ENCODE measurements at regions not wholly inside any gene's neighbourhood (a gene's known extent, or its start where the extent isn't known, plus 50 kb on each side); places are given as distances from the start of the nearest gene placed in this dataset.

GRCh38 chr17:70878879-70879278, 709.5 kb downstream of the KCNJ2 start:
- TF ChIP-seq, protein P1, sequence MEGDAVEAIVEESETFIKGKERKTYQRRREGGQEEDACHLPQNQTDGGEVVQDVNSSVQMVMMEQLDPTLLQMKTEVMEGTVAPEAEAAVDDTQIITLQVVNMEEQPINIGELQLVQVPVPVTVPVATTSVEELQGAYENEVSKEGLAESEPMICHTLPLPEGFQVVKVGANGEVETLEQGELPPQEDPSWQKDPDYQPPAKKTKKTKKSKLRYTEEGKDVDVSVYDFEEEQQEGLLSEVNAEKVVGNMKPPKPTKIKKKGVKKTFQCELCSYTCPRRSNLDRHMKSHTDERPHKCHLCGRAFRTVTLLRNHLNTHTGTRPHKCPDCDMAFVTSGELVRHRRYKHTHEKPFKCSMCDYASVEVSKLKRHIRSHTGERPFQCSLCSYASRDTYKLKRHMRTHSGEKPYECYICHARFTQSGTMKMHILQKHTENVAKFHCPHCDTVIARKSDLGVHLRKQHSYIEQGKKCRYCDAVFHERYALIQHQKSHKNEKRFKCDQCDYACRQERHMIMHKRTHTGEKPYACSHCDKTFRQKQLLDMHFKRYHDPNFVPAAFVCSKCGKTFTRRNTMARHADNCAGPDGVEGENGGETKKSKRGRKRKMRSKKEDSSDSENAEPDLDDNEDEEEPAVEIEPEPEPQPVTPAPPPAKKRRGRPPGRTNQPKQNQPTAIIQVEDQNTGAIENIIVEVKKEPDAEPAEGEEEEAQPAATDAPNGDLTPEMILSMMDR (optimal IDR thresholded peaks at IDR 0.05 in 1 of 3, IDR thresholded peaks at IDR 0.05 in 1 of 3, conservative IDR thresholded peaks at IDR 0.05 in 1 of 3; ENCODE audit: extremely low read depth in 1 of 3, insufficient read depth in 2 of 3, low read length in 3 of 3): no peak
- no peak for TF ChIP-seq EZH2 (IDR thresholded peaks at IDR 0.05; ENCODE audit: low read length)
- dilution Hi-C loops (cut with MboI; ENCODE audit: extremely low pct_ligation_motif_present, low sequenced_read_pairs): no loop called here

GRCh38 chr17:70879401-70879800, 710.1 kb downstream of the KCNJ2 start:
- dilution Hi-C loops (cut with MboI; ENCODE audit: extremely low pct_ligation_motif_present, low sequenced_read_pairs): no loop called here
- no peak for TF ChIP-seq EZH2 (IDR thresholded peaks at IDR 0.05; ENCODE audit: low read length)
- TF ChIP-seq, protein P1 (optimal IDR thresholded peaks at IDR 0.05 in 1 of 3, IDR thresholded peaks at IDR 0.05 in 1 of 3, conservative IDR thresholded peaks at IDR 0.05 in 1 of 3; ENCODE audit: extremely low read depth in 1 of 3, insufficient read depth in 2 of 3, low read length in 3 of 3): no peak
- H3K27me3 ChIP-seq (ENCODE audit: control insufficient read depth, extremely low read depth, insufficient read depth, low read length): no peaks in the 10 kb centered on the region
- no peak overlapping the region for H3K27ac ChIP-seq (ENCODE audit: control insufficient read depth, insufficient read depth, low read length)
- no peak for FAIRE-seq
- no peaks in the 10 kb centered on the region for H3K9me1 ChIP-seq (ENCODE audit: control insufficient read depth, extremely low read depth, insufficient read depth, low read length)
- H3K79me2 ChIP-seq (ENCODE audit: control insufficient read depth, insufficient read depth, low read length): no peaks in the 10 kb centered on the region
- no peaks in the 10 kb centered on the region for H3K4me1 ChIP-seq (ENCODE audit: control insufficient read depth, extremely low read depth, insufficient read depth, low read length)
- H4K20me1 ChIP-seq (ENCODE audit: control insufficient read depth, extremely low read depth, insufficient read depth, low read length): no peaks in the 10 kb centered on the region
- H3K4me3 ChIP-seq (ENCODE audit: control insufficient read depth in 2 of 3, extremely low read depth in 1 of 3, insufficient read depth in 2 of 3, low read depth in 1 of 3, low read length in 3 of 3): no peak overlapping the region
- H2AFZ ChIP-seq (ENCODE audit: control insufficient read depth, low read length): no peak overlapping the region
- H3K9me3 ChIP-seq (ENCODE audit: control insufficient read depth, low read depth, low read length): no peaks in the 10 kb centered on the region
- H3K9ac ChIP-seq (ENCODE audit: control insufficient read depth, extremely low read depth, insufficient read depth, low read length): no peak overlapping the region
- DNase-seq (ENCODE audit: low read depth, low spot score): no peak
- no peaks in the 10 kb centered on the region for H3K36me3 ChIP-seq (ENCODE audit: control insufficient read depth in 2 of 2, extremely low read depth in 1 of 2, insufficient read depth in 2 of 2, low read length in 2 of 2)
- no peak overlapping the region for H3K4me2 ChIP-seq (ENCODE audit: control insufficient read depth, extremely low read depth, insufficient read depth, low read depth, low read length)

More at GRCh38 chr17:70878879-70879278, 709.5 kb downstream of the KCNJ2 start:
- Histone ChIP-seq H2AFZ (ENCODE audit: control insufficient read depth, low read length) (no peak overlapping the region), H3K36me3 (ENCODE audit: control insufficient read depth in 2 of 2, extremely low read depth in 1 of 2, insufficient read depth in 2 of 2, low read length in 2 of 2) (no peaks in the 10 kb centered on the region), H3K9ac (ENCODE audit: control insufficient read depth, extremely low read depth, insufficient read depth, low read length) (no peak overlapping the region), H3K4me2 (ENCODE audit: control insufficient read depth, extremely low read depth, insufficient read depth, low read depth, low read length) (no peak overlapping the region), H3K27ac (ENCODE audit: control insufficient read depth, insufficient read depth, low read length) (no peak overlapping the region), H3K27me3 (ENCODE audit: control insufficient read depth, extremely low read depth, insufficient read depth, low read length) (no peaks in the 10 kb centered on the region), H3K4me3 (ENCODE audit: control insufficient read depth in 2 of 3, extremely low read depth in 1 of 3, insufficient read depth in 2 of 3, low read depth in 1 of 3, low read length in 3 of 3) (no peak overlapping the region), H3K4me1 (ENCODE audit: control insufficient read depth, extremely low read depth, insufficient read depth, low read length) (no peaks in the 10 kb centered on the region), H3K79me2 (ENCODE audit: control insufficient read depth, insufficient read depth, low read length) (no peaks in the 10 kb centered on the region), H3K9me3 (ENCODE audit: control insufficient read depth, low read depth, low read length) (no peaks in the 10 kb centered on the region), H3K9me1 (ENCODE audit: control insufficient read depth, extremely low read depth, insufficient read depth, low read length) (no peaks in the 10 kb centered on the region), H4K20me1 (ENCODE audit: control insufficient read depth, extremely low read depth, insufficient read depth, low read length) (no peaks in the 10 kb centered on the region)
- DNase-seq (ENCODE audit: low read depth, low spot score) (no peak), FAIRE-seq (no peak)

Data from keratinocyte (primary cell).